Hepatic stellate cell (primary cell): ENCODE measurements at regions not wholly inside any gene's neighbourhood (a gene's known extent, or its start where the extent isn't known, plus 50 kb on each side); places are given as distances from the start of the nearest gene placed in this dataset.

Experiments used
- DNase-seq: peaks from one replicate; pipeline ENCODE4 v3.0.0; 2011; ENCODE audit warnings: low spot score

DNA sequence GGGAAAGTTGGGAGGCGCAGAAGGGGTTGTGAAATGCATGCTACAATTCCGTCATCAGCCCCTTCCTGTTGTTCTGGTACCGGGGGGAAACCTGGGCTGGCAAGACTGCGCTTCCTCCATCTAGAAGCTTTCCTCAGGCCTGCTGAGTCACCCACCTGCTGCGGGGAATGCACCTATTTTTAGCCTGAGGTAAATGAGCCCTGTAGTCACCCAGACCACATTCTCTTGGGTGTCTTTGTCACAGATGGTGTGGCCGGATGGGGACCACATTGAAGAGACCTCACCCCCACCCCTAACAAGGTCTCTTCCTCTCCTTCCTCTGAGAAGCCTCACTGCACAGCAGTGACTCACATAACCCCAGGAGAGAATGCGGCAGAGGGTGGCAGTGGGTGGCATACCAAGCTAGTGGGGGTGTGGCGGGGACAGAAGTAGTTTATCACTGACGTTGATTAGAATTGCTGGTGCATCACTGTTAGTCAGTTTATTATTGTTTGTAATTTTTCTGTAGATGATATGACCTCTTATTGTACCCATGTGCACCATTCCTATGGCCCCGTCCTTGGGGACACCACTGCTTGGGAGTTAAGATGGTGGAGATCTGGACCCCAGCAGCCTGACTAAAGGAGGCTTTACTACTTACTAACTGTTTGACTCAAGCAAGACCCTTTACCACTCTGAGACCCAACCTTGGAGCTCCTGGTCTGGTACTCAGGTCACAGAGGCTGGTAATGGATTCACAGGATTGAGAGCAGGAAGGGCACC lies 83.0 kb upstream of the DUSP5 start:
- no peak for DNase-seq

DNA sequence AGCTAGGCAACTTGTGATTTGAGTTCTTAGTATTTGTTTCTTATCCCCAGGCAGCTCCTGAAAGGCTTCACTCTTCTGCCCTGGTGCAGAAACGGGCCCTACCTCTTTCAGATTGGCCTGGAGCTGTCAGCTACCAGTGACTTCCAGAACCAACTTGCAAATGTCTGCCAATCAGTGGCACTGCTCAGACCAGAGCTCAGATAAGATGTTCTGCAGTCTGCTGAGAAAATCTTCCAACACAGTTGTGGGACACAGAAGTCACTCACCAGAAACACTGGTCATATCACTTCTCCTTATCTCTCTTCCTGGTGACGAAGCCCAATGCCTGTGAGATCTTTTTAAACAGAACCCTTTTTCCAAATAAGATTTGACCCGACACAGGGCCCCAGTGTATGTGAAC lies 81.9 kb upstream of the DUSP5 start:
- no peak for DNase-seq

DNA sequence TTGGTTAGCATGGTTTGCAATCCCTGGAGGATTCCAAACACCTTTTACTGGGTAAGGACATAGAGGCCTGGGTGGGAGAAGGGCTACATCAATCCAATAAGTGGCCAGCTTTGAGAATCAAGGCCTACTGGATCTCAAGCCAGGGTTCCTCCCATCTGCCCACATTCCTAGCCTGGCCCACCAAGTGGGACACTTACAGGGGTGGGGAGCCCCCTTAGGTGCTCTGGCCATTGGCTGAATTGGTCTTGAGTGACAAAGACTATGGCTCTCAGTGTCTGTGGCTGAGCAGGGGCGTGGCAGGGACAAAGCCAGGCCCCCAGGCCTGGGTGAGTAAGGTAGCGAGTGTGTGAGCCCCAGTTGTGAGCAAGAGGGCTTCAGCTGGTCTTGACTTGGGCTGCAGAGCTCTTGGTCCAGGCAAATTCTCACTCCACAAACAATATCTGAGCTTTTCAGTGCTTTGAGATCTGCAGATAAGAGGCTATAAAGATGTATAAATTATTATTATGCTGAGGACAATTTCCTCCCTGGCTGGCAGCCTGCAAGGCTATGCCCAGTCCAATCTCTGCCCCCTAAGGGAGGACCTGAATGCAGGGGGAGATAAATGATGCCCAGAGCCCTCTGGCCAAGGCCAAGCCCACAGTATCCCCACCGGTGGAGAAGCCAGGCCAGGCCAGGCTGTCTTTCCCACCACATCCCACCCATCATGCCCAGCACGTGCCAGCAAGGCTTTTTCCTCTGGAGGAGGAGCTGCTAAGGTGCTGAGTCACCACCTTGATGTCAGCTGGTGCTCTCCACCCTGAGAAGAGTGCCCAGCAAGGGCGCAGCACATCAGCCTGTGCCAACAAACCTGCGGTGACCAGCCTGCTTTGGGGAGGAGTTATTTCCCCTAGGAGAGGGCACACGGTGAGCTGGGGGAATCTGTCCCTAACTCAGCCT lies 80.7 kb upstream of the DUSP5 start:
- DNase-seq = no peak

DNA sequence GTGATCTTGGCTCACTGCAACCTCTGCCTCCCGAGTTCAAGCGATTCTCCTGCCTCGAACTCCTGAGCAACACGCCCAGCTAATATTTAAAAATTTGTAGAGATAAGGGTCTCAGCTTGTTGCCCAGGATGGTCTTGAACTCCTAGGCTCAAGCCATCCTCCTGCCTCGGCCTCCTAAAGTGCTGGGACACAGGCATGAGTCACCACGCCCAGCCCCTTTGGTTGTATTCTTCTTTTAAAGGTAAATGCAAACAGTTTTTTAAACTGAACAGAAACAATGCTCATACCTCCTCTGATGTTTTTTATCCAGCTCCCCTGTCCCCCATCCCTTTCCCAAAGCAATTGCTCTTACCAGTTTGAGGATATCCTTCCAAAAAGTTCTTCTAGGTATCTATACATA lies 79.5 kb upstream of the DUSP5 start:
- no peak for DNase-seq

DNA sequence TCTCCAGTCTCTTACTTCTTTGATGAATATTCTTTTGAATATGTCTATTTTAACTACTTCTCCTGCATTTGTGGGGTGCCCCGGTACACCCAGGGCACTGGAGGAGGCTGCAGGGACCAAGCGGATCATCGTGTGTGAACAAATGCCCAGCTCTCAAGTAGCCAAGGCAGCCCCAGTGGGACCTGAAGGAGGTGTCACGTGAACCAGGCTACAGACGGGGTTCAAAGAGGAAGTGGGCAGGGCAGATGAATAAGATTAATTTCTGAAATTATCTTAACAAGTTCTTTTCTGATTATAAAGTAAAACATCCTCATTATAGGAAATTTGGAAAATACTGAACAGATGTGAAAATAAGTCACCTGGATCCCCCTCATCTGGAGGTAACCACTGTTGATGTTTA lies 78.4 kb upstream of the DUSP5 start:
- DNase-seq = no peak

DNA sequence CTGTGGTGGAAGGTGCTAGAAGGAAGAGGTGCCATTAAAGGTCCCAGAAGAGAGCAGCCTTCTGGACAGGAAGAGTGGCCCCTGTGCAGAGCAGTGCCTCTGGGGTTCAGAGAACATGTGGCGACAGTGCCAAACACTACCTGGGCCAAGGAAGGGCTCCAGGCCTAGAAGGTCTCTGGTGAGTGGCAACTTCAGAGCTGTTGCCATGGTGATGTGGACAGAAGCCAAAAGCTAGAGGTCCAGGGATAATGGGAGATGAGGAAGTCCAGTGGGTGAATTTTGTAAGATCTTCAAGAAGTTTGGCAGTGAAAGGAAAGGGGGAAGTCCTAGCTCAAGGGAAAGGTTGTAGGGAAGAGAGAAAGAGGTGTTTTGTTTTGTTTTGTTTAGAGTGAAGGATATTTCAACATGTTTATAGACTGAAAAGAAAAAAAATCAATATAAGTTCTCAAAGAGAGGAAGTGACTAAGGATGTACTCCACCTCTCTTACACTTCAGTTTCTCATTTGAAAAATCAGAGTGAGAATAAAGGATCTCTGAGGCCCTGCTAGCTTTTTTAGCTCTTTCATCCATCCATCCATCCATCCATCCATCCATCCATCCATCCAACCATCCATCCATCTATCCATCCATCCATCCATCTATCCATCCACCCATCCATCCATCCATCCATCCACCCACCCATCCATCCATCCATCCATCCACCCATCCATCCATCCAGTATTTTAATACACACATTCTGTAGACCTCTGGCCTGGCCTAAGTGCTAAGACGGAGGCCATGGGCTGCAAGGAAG lies 77.1 kb upstream of the DUSP5 start:
- no peak for DNase-seq

DNA sequence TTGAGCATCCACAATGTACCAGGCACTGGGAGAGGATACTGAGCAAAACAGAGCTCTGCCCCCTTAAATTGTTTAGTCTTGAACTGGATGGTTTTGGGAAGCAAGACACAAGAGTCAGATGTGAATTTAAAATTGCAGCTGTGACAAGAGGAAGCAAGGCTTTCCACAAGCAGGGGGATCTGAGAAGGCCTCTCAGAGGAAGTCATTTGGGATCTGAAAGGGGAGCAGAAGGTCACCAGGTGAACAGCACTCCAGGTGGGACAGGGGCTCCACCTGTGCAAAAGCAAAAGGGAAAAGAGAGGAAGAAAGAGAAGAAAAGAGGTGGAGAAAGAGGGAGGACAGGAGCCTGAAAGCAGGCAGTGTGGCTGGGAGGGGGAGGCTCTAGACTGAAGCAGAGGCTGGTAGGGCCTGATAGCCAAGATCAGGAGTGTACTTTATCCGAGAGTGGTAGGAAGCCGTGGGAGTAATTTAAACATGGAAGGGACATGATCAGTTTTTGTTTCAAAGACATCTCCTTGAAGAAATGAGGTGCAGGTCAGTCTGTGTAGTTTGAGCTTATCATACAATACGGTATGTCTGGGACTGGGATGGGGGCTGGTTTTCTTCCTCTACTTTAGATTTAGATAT lies 76.1 kb upstream of the DUSP5 start:
- DNase-seq = no peak

DNA sequence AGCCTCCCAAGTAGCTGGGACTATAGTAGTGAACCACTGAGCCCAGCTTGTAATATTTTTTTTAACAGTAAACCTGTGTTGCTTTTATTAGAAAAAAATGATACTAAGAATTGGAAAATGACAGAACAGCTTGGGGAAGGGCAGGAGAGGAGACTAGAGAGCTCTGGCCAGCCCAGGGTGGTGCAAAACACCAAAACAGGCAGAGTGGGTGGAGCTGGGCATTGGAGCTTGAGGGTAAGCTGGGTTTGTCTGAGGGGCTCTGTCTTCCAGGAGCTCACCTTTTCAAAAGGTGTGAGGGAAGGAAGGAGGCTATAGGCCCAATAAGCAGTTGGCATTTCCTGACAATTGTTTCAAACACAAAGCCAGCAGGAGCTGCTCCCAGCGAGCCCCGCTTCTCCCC lies 75.2 kb upstream of the DUSP5 start:
- no peak for DNase-seq

DNA sequence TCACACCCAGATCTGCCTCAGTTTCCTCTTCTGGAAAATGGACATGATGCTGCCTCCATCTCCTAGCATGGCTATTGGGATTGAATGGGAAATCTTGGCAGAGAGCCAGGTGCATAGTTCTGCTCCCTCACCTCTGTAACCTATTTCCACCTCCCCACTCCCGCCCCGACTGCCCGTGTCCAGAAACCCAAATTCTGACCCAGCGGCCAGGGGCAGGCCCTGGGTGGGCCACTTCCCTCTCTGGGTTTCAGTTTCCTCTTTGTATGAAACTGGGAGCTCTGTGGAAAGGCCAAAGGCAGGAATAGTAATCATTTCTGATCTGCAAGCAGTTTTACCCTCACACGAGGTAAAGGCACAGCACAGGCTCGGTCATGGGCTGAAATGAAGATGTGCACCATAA lies 74.1 kb upstream of the DUSP5 start:
- no peak for DNase-seq

DNA sequence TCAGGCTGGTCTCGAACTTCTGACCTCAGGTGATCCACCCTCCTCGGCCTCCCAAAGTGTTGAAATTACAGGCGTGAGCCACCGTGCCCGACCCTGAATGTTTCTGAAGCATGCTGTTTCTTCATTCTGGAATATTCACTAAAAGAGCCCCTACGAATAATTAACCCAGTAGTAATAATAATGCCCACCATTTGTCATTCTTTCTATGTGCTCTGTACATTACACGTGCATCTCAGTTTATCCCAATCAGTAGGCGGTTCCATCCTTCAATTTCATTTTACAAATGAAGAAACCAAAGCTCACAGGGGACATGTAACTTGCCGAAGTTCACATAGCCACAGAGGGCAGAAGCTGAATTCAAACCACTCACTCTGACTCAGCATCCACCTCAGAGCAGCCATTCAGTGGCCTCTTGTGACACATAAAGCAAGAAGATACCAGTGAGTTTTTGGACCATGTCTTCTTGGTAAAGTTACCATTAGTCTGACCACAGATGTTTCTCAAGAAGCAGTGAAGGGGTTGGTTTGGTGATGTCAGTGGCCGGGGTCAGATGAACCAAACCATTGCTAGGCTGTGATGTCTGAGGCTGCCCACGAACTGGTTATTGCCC lies 71.9 kb upstream of the DUSP5 start:
- DNase-seq = peak; percentile 83

DNA sequence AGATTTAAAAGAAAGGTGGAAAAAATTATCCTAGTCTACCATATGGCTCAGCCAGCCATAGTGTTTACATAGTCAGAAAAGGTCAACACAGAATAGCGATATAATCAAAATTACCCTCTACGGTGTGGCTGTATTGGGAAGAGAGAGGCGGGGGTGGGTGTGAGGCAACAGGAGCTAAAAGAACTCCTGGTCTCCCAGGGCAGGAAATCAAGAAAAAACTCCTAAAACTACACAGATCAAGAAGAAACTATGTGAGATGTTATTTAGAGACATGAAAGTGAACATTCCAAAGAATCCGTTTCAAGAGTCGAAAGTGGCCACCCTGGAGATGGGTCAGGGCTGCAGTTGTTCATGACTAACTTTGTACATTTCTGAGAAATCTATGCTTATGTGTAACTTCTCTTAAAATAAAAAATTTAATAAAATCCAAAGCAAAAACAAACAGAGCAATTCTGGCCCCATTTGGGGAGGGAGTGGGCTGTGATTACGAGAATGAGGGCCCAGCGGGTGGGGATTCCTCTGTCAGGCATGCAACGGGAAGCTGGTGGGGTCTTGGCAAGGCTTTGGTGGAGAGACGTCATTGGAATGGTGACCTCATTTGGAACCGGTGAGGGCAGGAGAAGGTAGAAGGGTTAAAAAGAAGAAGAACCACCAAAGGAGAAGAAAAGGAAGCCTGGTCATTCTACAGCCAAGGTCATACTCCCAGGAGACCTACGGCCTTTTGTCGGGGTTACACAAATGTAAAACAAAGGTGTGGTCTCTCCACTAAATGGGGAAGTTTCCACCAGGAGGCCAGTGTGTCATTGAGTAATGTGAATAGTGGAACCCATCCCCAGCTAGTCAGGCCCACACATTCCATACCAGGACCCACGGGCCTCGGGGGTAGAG lies 71.2 kb upstream of the DUSP5 start:
- DNase-seq = peak; percentile 83

DNA sequence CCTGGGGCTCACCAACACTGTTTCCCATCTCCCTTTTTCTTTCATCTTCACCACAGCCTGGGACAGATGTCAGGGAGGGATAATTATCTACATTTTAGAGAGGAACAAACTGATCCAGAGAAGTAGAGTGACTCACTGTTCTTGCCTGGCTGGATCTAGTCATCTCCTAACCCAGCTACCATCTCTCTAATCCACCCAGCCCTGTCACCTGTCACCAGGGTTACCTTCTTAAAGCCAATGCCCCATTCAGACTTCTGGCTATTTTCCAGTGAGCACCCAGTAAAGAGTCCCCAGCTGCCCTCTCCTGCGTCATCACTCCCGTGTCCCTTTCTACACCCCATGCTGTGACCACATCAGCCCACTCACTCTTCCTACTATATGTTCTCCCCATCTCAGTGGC lies 68.4 kb upstream of the DUSP5 start:
- DNase-seq = no peak

DNA sequence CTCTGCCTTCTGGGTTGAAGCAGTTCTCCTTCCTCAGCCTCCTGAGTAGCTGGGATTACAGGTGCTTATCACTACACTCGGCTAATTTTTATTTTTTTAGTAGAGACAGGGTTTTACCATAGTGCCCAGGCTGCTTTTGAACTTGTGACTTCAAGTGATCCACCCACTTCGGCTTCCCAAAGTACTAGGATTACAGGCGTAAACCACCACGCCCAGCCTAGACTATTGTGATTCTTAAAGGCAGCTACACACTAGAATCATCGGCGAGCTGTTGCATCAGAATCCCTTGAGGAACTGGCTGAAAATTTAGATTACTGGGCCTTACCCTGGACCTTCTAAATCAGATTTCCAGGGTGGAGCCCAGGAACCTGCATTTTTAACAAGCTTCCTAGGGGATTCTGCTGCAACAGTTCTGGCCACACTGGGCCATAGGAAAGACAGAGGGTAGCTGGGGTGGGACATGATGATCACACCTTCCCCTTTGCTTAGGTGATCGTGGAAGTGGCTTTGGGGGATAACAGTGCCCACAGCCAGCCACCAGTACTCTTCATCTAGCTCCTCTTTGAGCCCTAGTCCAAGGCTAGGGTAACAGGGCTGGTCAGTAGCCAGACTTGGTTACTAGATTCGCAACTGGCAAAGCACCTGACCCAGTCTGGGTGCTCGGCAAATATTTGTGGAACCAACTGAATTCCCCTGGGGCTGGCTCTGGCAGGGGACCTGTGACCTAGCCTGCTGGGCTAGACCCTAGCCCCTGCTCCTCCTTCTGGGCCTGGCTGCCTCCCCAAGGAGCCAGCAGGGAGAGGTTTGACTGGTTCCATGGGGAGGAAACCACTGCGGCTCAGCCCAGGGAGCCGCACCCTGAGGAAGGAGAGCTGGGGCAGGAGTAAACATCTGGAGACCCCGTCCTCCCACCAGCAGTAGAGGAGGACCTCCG lies 67.1 kb upstream of the DUSP5 start:
- DNase-seq = no peak

DNA sequence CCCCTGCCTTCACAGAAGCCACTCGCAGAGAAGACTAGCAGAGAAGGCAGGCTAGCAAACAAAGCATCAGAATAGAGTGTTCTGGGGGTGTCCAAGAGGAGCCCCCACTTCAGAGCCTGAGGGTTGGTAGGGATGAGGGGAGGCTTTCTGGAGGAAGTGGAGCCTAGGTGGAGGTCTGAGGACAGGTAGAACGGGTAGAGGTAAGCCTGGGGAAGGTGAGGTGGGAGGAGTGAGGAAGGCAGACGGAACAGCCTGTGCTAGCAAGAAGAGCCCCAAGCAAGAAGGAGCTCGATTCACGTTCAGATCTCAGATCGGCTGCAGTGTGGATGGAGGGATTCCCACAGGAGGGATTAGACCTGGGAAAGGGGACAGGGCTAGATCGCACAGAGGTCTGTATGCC lies 66.0 kb upstream of the DUSP5 start:
- no peak for DNase-seq

DNA sequence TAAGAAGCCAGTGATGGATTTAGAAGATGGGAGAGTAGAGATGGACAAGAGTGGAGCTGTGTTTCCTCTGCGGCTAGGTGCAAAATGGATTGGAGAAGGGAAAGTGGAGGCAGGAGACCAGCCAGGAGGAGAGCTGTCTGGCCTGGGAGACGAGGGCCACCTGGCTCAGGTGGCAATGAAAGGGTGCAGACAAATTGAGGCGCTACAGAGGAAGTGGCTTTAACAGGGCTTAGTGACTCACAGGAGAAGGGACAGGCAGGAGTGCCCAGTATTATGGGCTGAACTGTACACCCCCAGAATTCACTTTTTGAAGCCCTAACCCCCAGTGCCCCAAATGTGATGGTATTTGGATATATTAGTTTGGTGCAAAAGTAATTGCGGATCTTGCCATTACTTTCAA lies 65.6 kb upstream of the DUSP5 start:
- no peak for DNase-seq

DNA sequence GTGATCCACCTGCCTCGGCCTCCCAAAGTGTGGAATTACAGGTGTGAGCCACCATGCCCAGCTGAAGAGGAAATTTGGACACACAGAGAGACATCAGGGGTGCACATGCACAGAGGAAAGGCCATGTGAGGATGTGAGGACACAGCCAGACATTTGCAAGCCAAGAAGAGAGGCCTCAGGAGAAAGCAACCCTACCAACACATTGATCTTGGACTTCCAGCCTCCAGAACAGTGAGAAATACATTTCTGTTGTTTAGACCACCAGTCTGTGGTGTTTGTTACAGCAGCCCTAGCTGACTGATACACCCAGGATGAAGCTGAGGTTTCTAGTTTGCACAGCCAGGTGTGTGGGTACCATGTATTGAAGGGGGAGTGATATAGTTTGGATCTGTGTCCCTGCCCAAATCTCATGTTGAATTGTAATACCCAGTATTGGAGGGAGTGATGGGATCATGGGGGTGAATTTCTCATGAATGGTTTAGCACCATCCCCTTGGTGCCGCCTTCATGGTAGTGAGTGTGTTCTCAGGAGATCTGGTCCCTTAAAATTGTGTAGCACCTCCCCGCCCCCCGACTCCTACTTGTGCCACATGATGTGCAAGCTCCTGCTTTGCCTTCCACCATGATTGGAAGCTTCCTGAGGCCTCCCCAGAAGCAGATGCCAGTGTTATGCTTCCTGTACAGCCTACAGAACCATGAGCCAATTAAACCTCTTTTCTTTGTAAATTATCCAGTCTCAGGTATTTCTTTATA lies 64.7 kb upstream of the DUSP5 start:
- no peak for DNase-seq

DNA sequence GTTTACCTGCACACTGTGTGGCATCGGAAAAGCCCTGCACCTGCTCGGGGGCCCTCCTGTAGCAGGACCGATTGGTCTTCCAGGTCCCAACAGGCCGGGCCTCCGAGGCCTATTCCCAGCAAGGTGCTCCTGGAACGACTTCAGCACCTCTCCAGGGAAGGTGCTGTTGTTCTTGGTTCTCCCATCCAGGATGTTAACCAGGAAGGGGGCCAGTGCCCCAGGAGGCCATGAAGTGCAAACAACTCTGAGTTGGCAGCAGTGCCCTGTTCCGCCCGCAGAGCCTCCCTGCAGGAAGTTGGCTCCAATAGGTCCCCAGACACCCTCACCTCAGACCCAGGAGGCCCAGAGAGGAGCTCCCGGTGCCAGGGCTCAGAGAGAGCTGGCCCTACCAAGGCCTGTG lies 64.0 kb upstream of the DUSP5 start:
- no peak for DNase-seq

DNA sequence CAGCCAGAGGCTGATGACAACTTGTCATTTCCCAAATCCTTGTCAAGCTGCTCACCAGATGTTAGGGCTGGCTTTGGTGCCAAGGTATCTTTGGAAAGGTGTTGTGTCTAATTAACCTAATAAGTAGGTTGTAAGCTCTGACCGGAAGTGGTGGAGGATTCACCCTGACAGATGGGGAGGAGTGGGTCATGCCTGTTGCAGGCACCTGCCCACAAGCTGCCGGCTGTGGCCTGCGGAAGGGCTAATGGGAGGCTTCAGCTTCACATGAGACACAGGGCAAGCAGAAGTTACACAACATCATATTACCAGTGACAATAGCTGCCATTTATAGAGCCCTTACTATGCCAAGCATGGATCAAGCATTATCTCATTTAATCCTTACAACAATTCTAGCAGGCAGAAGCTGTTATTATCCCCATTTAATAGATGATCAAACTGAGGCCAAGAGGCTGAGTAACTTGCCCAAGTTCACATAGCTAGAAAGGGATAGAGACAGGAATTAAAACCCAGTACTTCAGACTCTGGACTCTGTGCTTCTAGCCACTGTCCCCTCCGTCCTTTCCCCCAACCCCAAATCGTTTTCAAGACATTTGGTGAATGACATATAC lies 63.1 kb upstream of the DUSP5 start:
- no peak for DNase-seq
